ENCODE measurements at regions not wholly inside any gene's neighbourhood (a gene's known extent, or its start where the extent isn't known, plus 50 kb on each side); places are given as distances from the start of the nearest gene placed in this dataset.

DNA sequence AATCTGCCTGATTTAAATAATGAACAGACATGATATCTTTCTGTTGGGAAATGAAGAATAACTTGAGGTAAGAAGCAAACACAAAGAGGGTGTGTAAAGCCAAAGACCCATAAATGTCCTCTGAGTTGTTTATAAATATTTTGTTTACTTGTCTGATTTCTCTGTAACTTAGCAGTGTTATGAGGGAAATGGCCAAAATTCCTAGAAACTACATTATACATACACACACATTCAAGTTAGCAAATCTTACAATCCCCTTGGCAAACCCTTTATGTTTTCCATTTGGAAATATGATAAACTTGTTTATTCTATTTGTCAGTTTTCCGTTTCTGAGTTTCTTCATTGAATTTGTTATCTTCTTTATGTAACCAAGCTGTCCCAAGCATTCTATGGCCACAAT, 81.4 kb upstream of the TCF21 start:
- TF ChIP-seq, protein P1, sequence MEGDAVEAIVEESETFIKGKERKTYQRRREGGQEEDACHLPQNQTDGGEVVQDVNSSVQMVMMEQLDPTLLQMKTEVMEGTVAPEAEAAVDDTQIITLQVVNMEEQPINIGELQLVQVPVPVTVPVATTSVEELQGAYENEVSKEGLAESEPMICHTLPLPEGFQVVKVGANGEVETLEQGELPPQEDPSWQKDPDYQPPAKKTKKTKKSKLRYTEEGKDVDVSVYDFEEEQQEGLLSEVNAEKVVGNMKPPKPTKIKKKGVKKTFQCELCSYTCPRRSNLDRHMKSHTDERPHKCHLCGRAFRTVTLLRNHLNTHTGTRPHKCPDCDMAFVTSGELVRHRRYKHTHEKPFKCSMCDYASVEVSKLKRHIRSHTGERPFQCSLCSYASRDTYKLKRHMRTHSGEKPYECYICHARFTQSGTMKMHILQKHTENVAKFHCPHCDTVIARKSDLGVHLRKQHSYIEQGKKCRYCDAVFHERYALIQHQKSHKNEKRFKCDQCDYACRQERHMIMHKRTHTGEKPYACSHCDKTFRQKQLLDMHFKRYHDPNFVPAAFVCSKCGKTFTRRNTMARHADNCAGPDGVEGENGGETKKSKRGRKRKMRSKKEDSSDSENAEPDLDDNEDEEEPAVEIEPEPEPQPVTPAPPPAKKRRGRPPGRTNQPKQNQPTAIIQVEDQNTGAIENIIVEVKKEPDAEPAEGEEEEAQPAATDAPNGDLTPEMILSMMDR (IDR thresholded peaks at IDR 0.05; ENCODE audit: insufficient read depth, low read length): no peak
- TF ChIP-seq, protein P2, sequence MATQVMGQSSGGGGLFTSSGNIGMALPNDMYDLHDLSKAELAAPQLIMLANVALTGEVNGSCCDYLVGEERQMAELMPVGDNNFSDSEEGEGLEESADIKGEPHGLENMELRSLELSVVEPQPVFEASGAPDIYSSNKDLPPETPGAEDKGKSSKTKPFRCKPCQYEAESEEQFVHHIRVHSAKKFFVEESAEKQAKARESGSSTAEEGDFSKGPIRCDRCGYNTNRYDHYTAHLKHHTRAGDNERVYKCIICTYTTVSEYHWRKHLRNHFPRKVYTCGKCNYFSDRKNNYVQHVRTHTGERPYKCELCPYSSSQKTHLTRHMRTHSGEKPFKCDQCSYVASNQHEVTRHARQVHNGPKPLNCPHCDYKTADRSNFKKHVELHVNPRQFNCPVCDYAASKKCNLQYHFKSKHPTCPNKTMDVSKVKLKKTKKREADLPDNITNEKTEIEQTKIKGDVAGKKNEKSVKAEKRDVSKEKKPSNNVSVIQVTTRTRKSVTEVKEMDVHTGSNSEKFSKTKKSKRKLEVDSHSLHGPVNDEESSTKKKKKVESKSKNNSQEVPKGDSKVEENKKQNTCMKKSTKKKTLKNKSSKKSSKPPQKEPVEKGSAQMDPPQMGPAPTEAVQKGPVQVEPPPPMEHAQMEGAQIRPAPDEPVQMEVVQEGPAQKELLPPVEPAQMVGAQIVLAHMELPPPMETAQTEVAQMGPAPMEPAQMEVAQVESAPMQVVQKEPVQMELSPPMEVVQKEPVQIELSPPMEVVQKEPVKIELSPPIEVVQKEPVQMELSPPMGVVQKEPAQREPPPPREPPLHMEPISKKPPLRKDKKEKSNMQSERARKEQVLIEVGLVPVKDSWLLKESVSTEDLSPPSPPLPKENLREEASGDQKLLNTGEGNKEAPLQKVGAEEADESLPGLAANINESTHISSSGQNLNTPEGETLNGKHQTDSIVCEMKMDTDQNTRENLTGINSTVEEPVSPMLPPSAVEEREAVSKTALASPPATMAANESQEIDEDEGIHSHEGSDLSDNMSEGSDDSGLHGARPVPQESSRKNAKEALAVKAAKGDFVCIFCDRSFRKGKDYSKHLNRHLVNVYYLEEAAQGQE (IDR thresholded peaks at IDR 0.05; ENCODE audit: insufficient replicate concordance, low read depth): no peak
- TF ChIP-seq POLR2AphosphoS5 (IDR thresholded peaks at IDR 0.05; ENCODE audit: low read depth) (no peak), GABPA (IDR thresholded peaks at IDR 0.05; ENCODE audit: low read depth) (no peak), SPI1 (IDR thresholded peaks at IDR 0.05; ENCODE audit: borderline replicate concordance, low read depth) (no peak)

Data from HL-60 (cell line).